HepG2 (cell line): ENCODE measurements at regions not wholly inside any gene's neighbourhood (a gene's known extent, or its start where the extent isn't known, plus 50 kb on each side); places are given as distances from the start of the nearest gene placed in this dataset.

ENCODE experiments used
- ATAC-seq: fragments of 200-7000 bp; cut with Tn5 transposase; 3 replicates; pipeline ENCODE4 v1.9.1; 2020; ENCODE audit warnings: mild to moderate bottlenecking, moderate library complexity
- BruUV-seq: library from RNA; stranded (reverse); fragments of 400-500 nt; replicated peaks from 2 replicates; lab custom pipeline; 2021; lab: Mats Ljungman, UMichigan
- CTCF ChIA-PET: fragments of 300-600 bp; formaldehyde crosslinking; extraction: SDS; loops from one replicate; lab custom pipeline; 2021; ENCODE audit warnings: low total read pairs, inconsistent platforms, low intra/inter-chr PET ratio; lab: Yijun Ruan, JAX
- POLR2A ChIA-PET: fragments of 350-600 bp; sonication (Branson Sonifier 250); formaldehyde crosslinking; loops from one replicate; lab custom pipeline; 2020; ENCODE audit warnings: antibody characterized with exemption, inconsistent platforms; lab: Yijun Ruan, JAX
- DNase-seq: peaks from one replicate; pipeline ENCODE4 v3.0.0-alpha.2; 2015; ENCODE audit warnings: low spot score
- FAIRE-seq: peaks from 3 replicates; lab custom pipeline; 2011; peaks lifted over from hg19 to GRCh38; lab: Jason Lieb, UNC
- H2AFZ ChIP-seq: one replicate; pipeline ENCODE4 v1.6.1; 2011; ENCODE audit warnings: low read length, inconsistent platforms
- H3K27ac ChIP-seq: fragments of 300-600 bp; 3 replicates; pipeline ENCODE4 v1.8.0; 2011; ENCODE audit warnings: mixed run types, mild to moderate bottlenecking, mixed read lengths, low read length, inconsistent platforms; ENCODE audit not compliant: insufficient read depth; ENCODE audit errors: extremely low read length
- H3K27me3 ChIP-seq, 2 experiments: fragments of 200-600 bp in 1 of 2; 2 replicates in 1 of 2; 3 replicates in 1 of 2; pipeline versions ENCODE4 v1.6.0 to v1.8.0; 2011; ENCODE audit warnings: low read length in 2 of 2, mild to moderate bottlenecking in 2 of 2, moderate library complexity in 2 of 2, inconsistent platforms in 1 of 2; ENCODE audit not compliant: insufficient read depth in 2 of 2, control insufficient read depth in 1 of 2
- H3K36me3 ChIP-seq, 2 experiments: fragments of 200-600 bp in 1 of 2; replicated peaks in 1 of 2; 2 replicates in 1 of 2; 3 replicates in 1 of 2; pipeline versions ENCODE4 v1.5.1 to v1.8.0; 2011; ENCODE audit warnings: low read length in 2 of 2, inconsistent platforms in 1 of 2; ENCODE audit not compliant: insufficient read depth in 2 of 2, control insufficient read depth in 1 of 2
- H3K4me1 ChIP-seq: 2 replicates; pipeline ENCODE4 v1.5.1; 2012; ENCODE audit warnings: low read length, inconsistent platforms; ENCODE audit not compliant: insufficient read depth
- H3K4me2 ChIP-seq: 2 replicates; pipeline ENCODE4 v1.6.0; 2011; ENCODE audit warnings: low read depth, low read length, inconsistent platforms
- H3K4me3 ChIP-seq, 3 experiments: fragments of 200-600 bp in 1 of 3; sonication (generic), shearing (Covaris generic) in 1 of 3; replicated peaks in 1 of 3; 2 replicates each; pipeline ENCODE4 v1.5.1; 2011 to 2016; ENCODE audit warnings: low read length in 3 of 3, inconsistent platforms in 2 of 3, low read depth in 2 of 3, mild to moderate bottlenecking in 2 of 3, control low read depth in 1 of 3, mixed read lengths in 1 of 3; ENCODE audit not compliant: insufficient read depth in 1 of 3
- H3K79me2 ChIP-seq: one replicate; pipeline ENCODE4 v1.6.1; 2011; ENCODE audit warnings: low read length, inconsistent platforms; ENCODE audit not compliant: insufficient read depth
- H3K9ac ChIP-seq: 2 replicates; pipeline ENCODE4 v1.6.0; 2011; ENCODE audit warnings: mild to moderate bottlenecking, low read depth, low read length, inconsistent platforms; ENCODE audit not compliant: insufficient read depth
- H3K9me3 ChIP-seq: 2 replicates; pipeline ENCODE4 v1.5.1; 2012; ENCODE audit warnings: mild to moderate bottlenecking, low read length
- H4K20me1 ChIP-seq: 2 replicates; pipeline ENCODE4 v1.6.0; 2011; ENCODE audit warnings: inconsistent platforms, mild to moderate bottlenecking, low read length, moderate library complexity; ENCODE audit not compliant: insufficient read depth
- BRCA1 ChIP-seq: sonication (generic); formaldehyde crosslinking; IDR thresholded peaks from 2 replicates; pipeline ENCODE4 v1.4.0; 2020; ENCODE audit warnings: missing genetic modification reagents
- E2F2 ChIP-seq: sonication (generic); formaldehyde crosslinking; IDR thresholded peaks from 2 replicates; pipeline ENCODE4 v1.4.0; 2020; ENCODE audit warnings: missing genetic modification reagents, borderline replicate concordance
- HMGA1 ChIP-seq: sonication (generic); formaldehyde crosslinking; conservative IDR thresholded peaks from 2 replicates; pipeline ENCODE4 v1.4.0; 2020; ENCODE audit warnings: missing genetic modification reagents
- HNF4G ChIP-seq, 2 experiments: sonication (generic) in 1 of 2; formaldehyde crosslinking in 1 of 2; IDR thresholded peaks; 2 replicates each; pipeline versions ENCODE4 v1.4.0 to v1.6.1; 2011 to 2020; ENCODE audit warnings: borderline replicate concordance in 2 of 2, low read depth in 2 of 2, mild to moderate bottlenecking in 2 of 2, low read length in 1 of 2, missing genetic modification reagents in 1 of 2, moderate library complexity in 1 of 2
- KDM1A ChIP-seq: IDR thresholded peaks from 2 replicates; pipeline ENCODE4 v1.6.1; 2016; ENCODE audit warnings: missing compliant biosample characterization
- NFKB2 ChIP-seq: sonication (generic); formaldehyde crosslinking; IDR thresholded peaks from 2 replicates; pipeline ENCODE4 v1.4.0; 2020; ENCODE audit warnings: missing genetic modification reagents, borderline replicate concordance
- SIX1 ChIP-seq: sonication (generic); formaldehyde crosslinking; IDR thresholded peaks from 2 replicates; pipeline ENCODE4 v1.4.0; 2020; ENCODE audit warnings: missing genetic modification reagents, borderline replicate concordance
- SRSF9 ChIP-seq: fragments of 200-400 bp; formaldehyde crosslinking; IDR thresholded peaks from 2 replicates; pipeline ENCODE4 v1.6.1; 2018; ENCODE audit warnings: borderline replicate concordance, mild to moderate bottlenecking, low read depth, low read length; ENCODE audit not compliant: insufficient read depth, poor library complexity, severe bottlenecking
- ZBTB8A ChIP-seq: sonication (generic); formaldehyde crosslinking; IDR thresholded peaks from 2 replicates; pipeline ENCODE4 v1.4.0; 2020; ENCODE audit warnings: mild to moderate bottlenecking, low read depth, missing genetic modification reagents, borderline replicate concordance
- ZC3H4 ChIP-seq: sonication (generic); formaldehyde crosslinking; IDR thresholded peaks from 2 replicates; pipeline ENCODE4 v1.4.0; 2020; ENCODE audit warnings: missing genetic modification reagents, borderline replicate concordance
- ZNF367 ChIP-seq: sonication (generic); formaldehyde crosslinking; IDR thresholded peaks from 2 replicates; pipeline ENCODE4 v1.4.0; 2020; ENCODE audit warnings: missing genetic modification reagents, borderline replicate concordance
- ZNF501 ChIP-seq: sonication (generic); formaldehyde crosslinking; IDR thresholded peaks from 2 replicates; pipeline ENCODE4 v1.5.1; 2020; ENCODE audit warnings: mild to moderate bottlenecking, moderate library complexity, missing genetic modification reagents
- ZNF891 ChIP-seq: sonication (generic); formaldehyde crosslinking; IDR thresholded peaks from 2 replicates; pipeline ENCODE4 v1.5.0; 2020; ENCODE audit warnings: mild to moderate bottlenecking, missing genetic modification reagents
- WGBS: methylation state at CpG from one replicate; pipeline ENCODE4 v1.1.6; 2017; ENCODE audit warnings: low lambda C conversion rate; 5-methylcytosine and 5-hydroxymethylcytosine counted together
- in situ Hi-C: cut with HindIII; loops from 2 replicates; pipeline ENCODE4 v1.10.0; 2017; ENCODE audit warnings: low pct_unique_long_range_greater_than_20kb; ENCODE audit not compliant: extremely low pct_ligation_motif_present
- intact Hi-C: fragments of 100-400 bp; cut with micrococcal nuclease; formaldehyde crosslinking; loops from one replicate; pipeline ENCODE4 v1.10.0; 2022; ENCODE audit not compliant: unreplicated experiment
- TF ChIP-seq, protein P1 (sequence below): sonication (generic); formaldehyde crosslinking; IDR thresholded peaks from 2 replicates; pipeline ENCODE4 v1.4.0; 2020; ENCODE audit warnings: missing genetic modification reagents; ENCODE audit errors: not compliant biosample characterization
- TF ChIP-seq, protein P2 (sequence below): sonication (generic); formaldehyde crosslinking; IDR thresholded peaks from 2 replicates; pipeline ENCODE4 v1.4.0; 2020; ENCODE audit warnings: missing genetic modification reagents

DNA sequence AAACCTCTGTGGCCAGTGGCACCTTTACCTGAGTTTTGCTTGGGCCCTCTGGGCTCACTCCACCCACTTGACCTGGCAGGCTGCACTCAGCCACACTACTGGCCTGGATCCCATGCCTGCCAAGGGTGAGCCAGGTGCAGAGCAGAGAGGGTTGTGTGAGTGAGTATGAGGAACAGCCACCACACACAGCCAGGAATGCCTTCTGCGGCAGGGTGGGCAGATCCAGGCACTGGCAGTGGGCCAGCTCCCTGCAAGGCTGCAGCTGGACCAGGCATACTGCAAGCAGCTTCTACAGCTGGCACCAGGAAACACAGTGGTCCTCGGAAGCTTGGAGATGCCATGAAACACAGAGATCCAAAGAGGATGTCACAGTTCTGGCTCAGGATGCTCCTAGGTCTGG, 570.1 kb upstream of the ACTRT1 start:
- Histone ChIP-seq H3K4me1 (no peaks in the 10 kb centered on the region), H3K36me3 (no peaks in the 10 kb centered on the region), H4K20me1 (no peaks in the 10 kb centered on the region), H3K4me3 (no peak overlapping the region), H3K9me3 (no peaks in the 10 kb centered on the region), H3K4me2 (no peak overlapping the region), H3K27ac (no peak overlapping the region), H3K79me2 (no peaks in the 10 kb centered on the region), H2AFZ (no peak overlapping the region), H3K27me3 (no peaks in the 10 kb centered on the region), H3K9ac (no peak overlapping the region)
- ChIA-PET POLR2A (no interaction called here), CTCF (no interaction called here)
- no TSS peak for BruUV-seq
- in situ Hi-C loops = no loop called here
- FAIRE-seq (no peak), DNase-seq (no peak), ATAC-seq (no peak)
- WGBS = no CpG with 5 or more reads among the region's 2 CpGs
- no peak for TF ChIP-seq ZNF367 (CRISPR knock-in tag)
- no peak for TF ChIP-seq HNF4G (IDR thresholded peaks at IDR 0.05; ENCODE audit: borderline replicate concordance, low read depth, low read length)
- TF ChIP-seq HNF4G (CRISPR knock-in tag; IDR thresholded peaks at IDR 0.05; ENCODE audit: borderline replicate concordance, low read depth) = no peak
- TF ChIP-seq NFKB2 = no peak
- no peak for TF ChIP-seq KDM1A (CRISPR knock-in tag)
- no peak for TF ChIP-seq ZC3H4 (CRISPR knock-in tag)
- TF ChIP-seq, protein P1, sequence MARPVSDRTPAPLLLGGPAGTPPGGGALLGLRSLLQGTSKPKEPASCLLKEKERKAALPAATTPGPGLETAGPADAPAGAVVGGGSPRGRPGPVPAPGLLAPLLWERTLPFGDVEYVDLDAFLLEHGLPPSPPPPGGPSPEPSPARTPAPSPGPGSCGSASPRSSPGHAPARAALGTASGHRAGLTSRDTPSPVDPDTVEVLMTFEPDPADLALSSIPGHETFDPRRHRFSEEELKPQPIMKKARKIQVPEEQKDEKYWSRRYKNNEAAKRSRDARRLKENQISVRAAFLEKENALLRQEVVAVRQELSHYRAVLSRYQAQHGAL (CRISPR knock-in tag) = no peak
- no peak for TF ChIP-seq ZBTB8A
- intact Hi-C loops = no loop called here

DNA sequence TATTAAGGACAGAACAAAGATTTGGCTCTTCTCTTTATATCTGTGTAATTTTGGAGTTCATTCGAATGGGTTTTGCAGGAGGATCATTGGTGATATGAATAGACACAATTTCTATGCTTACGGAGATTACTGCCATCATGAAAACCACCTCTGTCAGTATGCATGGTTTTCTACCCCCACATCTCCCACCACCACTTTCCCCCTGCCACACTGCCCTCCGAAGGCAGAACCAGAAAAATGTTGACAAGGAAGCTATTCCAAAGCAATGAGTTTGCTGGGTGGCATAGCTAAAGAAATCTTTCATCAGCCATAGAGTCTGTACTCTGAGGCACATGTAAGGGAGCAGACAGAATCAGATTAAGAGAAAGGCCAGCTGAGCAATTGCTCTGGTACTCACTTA, 567.3 kb upstream of the ACTRT1 start:
- in situ Hi-C loops (no loop called here), intact Hi-C loops (no loop called here)
- FAIRE-seq (no peak), ATAC-seq (no peak), DNase-seq (no peak)
- ChIA-PET POLR2A (no interaction called here), CTCF (no interaction called here)
- no TSS peak for BruUV-seq
- H2AFZ ChIP-seq = no peak overlapping the region
- 17% methylated on average over 2 of the region's 3 CpGs for WGBS
- no peaks in the 10 kb centered on the region for H3K4me1 ChIP-seq
- no peak overlapping the region for H3K4me2 ChIP-seq
- no peaks in the 10 kb centered on the region for H4K20me1 ChIP-seq
- no peaks in the 10 kb centered on the region for H3K36me3 ChIP-seq
- H3K4me3 ChIP-seq = no peak overlapping the region
- no peak overlapping the region for H3K9ac ChIP-seq
- H3K9me3 ChIP-seq = no peaks in the 10 kb centered on the region
- H3K27me3 ChIP-seq = no peaks in the 10 kb centered on the region
- no peaks in the 10 kb centered on the region for H3K79me2 ChIP-seq
- TF ChIP-seq BRCA1 (CRISPR knock-in tag) (no peak), ZC3H4 (CRISPR knock-in tag) (no peak), SRSF9 (no peak), ZNF501 (CRISPR knock-in tag) (no peak), SIX1 (CRISPR knock-in tag) (no peak), E2F2 (CRISPR knock-in tag) (no peak), ZNF891 (CRISPR knock-in tag) (no peak), HMGA1 (CRISPR knock-in tag) (no peak)
- TF ChIP-seq, protein P2, sequence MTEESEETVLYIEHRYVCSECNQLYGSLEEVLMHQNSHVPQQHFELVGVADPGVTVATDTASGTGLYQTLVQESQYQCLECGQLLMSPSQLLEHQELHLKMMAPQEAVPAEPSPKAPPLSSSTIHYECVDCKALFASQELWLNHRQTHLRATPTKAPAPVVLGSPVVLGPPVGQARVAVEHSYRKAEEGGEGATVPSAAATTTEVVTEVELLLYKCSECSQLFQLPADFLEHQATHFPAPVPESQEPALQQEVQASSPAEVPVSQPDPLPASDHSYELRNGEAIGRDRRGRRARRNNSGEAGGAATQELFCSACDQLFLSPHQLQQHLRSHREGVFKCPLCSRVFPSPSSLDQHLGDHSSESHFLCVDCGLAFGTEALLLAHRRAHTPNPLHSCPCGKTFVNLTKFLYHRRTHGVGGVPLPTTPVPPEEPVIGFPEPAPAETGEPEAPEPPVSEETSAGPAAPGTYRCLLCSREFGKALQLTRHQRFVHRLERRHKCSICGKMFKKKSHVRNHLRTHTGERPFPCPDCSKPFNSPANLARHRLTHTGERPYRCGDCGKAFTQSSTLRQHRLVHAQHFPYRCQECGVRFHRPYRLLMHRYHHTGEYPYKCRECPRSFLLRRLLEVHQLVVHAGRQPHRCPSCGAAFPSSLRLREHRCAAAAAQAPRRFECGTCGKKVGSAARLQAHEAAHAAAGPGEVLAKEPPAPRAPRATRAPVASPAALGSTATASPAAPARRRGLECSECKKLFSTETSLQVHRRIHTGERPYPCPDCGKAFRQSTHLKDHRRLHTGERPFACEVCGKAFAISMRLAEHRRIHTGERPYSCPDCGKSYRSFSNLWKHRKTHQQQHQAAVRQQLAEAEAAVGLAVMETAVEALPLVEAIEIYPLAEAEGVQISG (CRISPR knock-in tag) = no peak
- no peak overlapping the region for H3K27ac ChIP-seq
